ENCODE measurements at regions not wholly inside any gene's neighbourhood (a gene's known extent, or its start where the extent isn't known, plus 50 kb on each side); places are given as distances from the start of the nearest gene placed in this dataset.

GRCh38 chr3:116916836-116917235, 207.3 kb downstream of the TUSC7 start:
- no peak for TF ChIP-seq CTCF (IDR thresholded peaks at IDR 0.05; ENCODE audit: borderline replicate concordance, extremely low read depth, low read length, poor library complexity, severe bottlenecking)
- TF ChIP-seq EZH2 (IDR thresholded peaks at IDR 0.05; ENCODE audit: borderline replicate concordance, low read depth, low read length, severe bottlenecking), result no peak
